ENCODE measurements at regions not wholly inside any gene's neighbourhood (a gene's known extent, or its start where the extent isn't known, plus 50 kb on each side); places are given as distances from the start of the nearest gene placed in this dataset.

DNA sequence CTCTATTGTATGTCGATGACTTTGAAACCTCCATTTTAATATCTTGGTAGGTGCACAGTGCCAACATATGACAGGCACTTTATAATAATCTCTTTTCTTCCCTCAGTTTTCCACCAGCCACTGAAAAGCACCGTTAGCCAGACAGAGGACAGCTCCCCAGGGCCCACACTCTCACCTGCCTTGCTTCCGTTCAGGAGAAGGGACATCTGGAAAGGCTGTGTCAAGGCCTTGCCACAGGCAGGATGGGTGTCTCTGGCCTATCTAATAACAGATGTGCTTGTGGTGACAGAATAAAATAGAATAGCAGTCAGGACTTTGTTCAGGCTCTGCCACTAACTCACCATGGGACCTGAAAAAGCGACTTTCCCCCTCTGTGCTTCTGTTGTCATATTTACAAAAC, 75.5 kb upstream of the CCDC167 start:
- TF ChIP-seq, protein P1, sequence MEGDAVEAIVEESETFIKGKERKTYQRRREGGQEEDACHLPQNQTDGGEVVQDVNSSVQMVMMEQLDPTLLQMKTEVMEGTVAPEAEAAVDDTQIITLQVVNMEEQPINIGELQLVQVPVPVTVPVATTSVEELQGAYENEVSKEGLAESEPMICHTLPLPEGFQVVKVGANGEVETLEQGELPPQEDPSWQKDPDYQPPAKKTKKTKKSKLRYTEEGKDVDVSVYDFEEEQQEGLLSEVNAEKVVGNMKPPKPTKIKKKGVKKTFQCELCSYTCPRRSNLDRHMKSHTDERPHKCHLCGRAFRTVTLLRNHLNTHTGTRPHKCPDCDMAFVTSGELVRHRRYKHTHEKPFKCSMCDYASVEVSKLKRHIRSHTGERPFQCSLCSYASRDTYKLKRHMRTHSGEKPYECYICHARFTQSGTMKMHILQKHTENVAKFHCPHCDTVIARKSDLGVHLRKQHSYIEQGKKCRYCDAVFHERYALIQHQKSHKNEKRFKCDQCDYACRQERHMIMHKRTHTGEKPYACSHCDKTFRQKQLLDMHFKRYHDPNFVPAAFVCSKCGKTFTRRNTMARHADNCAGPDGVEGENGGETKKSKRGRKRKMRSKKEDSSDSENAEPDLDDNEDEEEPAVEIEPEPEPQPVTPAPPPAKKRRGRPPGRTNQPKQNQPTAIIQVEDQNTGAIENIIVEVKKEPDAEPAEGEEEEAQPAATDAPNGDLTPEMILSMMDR (IDR thresholded peaks at IDR 0.05; ENCODE audit: poor library complexity): no peak
- TF ChIP-seq EZH2 (IDR thresholded peaks at IDR 0.05; ENCODE audit: borderline replicate concordance): no peak
